ENCODE measurements at regions not wholly inside any gene's neighbourhood (a gene's known extent, or its start where the extent isn't known, plus 50 kb on each side); places are given as distances from the start of the nearest gene placed in this dataset.

GRCh38 chr12:97948591-97948990 lies 486.0 kb downstream of the RMST start:
- no peak for TF ChIP-seq CTCF (IDR thresholded peaks at IDR 0.05)
- TF ChIP-seq POLR2A (IDR thresholded peaks at IDR 0.05): no peak
- TF ChIP-seq EP300 (IDR thresholded peaks at IDR 0.05): no peak

Data from tibial nerve (tissue), 4 donors.